Trophoblast cell (in vitro differentiated cells and primary cell): ENCODE measurements at regions not wholly inside any gene's neighbourhood (a gene's known extent, or its start where the extent isn't known, plus 50 kb on each side); places are given as distances from the start of the nearest gene placed in this dataset.

Source experiments
- DNase-seq, 2 donors: peaks; one replicate each; pipeline ENCODE4 v3.0.0-alpha.2; 2016
- H2AFZ ChIP-seq: 2 replicates; pipeline ENCODE4 v1.6.1; 2013; ENCODE audit warnings: low read length, moderate library complexity, mild to moderate bottlenecking; ENCODE audit not compliant: insufficient read depth, poor library complexity
- H2AK5ac ChIP-seq: 2 replicates; pipeline ENCODE4 v1.6.1; 2013; ENCODE audit warnings: mild to moderate bottlenecking, low read length
- H2BK120ac ChIP-seq: 2 replicates; pipeline ENCODE4 v1.6.1; 2013; ENCODE audit warnings: low read length, mild to moderate bottlenecking, moderate library complexity; ENCODE audit not compliant: insufficient read depth, poor library complexity
- H2BK12ac ChIP-seq: 2 replicates; pipeline ENCODE4 v1.6.1; 2013; ENCODE audit warnings: mild to moderate bottlenecking, low read length, moderate library complexity
- H2BK5ac ChIP-seq: 2 replicates; pipeline ENCODE4 v1.6.1; 2013; ENCODE audit warnings: low read length, low read depth, moderate library complexity, mild to moderate bottlenecking; ENCODE audit not compliant: poor library complexity
- H3K14ac ChIP-seq: 2 replicates; pipeline ENCODE4 v1.6.1; 2013; ENCODE audit warnings: mild to moderate bottlenecking, low read length
- H3K18ac ChIP-seq: 2 replicates; pipeline ENCODE4 v1.6.1; 2013; ENCODE audit warnings: mild to moderate bottlenecking, low read length
- H3K23ac ChIP-seq: 2 replicates; pipeline ENCODE4 v1.6.1; 2013; ENCODE audit warnings: low read length
- H3K27ac ChIP-seq: 2 replicates; pipeline ENCODE4 v1.5.1; 2013; ENCODE audit warnings: low read depth, mild to moderate bottlenecking, inconsistent platforms, low read length, moderate library complexity
- H3K27me3 ChIP-seq: 2 replicates; pipeline ENCODE4 v1.6.1; 2013; ENCODE audit warnings: inconsistent platforms, mild to moderate bottlenecking, low read length, moderate library complexity; ENCODE audit not compliant: insufficient read depth
- H3K36me3 ChIP-seq, 2 experiments: 1 replicate in 1 of 2; 2 replicates in 1 of 2; pipeline ENCODE4 v1.6.1; 2013; ENCODE audit warnings: low read length in 2 of 2, mild to moderate bottlenecking in 2 of 2, moderate library complexity in 1 of 2; ENCODE audit not compliant: insufficient read depth in 2 of 2, control insufficient read depth in 1 of 2
- H3K4ac ChIP-seq: 2 replicates; pipeline ENCODE4 v1.6.1; 2013; ENCODE audit warnings: low read depth, mild to moderate bottlenecking, low read length, moderate library complexity
- H3K4me1 ChIP-seq, 2 experiments: 1 replicate in 1 of 2; 2 replicates in 1 of 2; pipeline ENCODE4 v1.6.1; 2013; ENCODE audit warnings: low read length in 2 of 2, mild to moderate bottlenecking in 2 of 2, moderate library complexity in 1 of 2; ENCODE audit not compliant: insufficient read depth in 2 of 2, control insufficient read depth in 1 of 2
- H3K4me2 ChIP-seq: 2 replicates; pipeline ENCODE4 v1.6.1; 2013; ENCODE audit warnings: inconsistent platforms, mild to moderate bottlenecking, low read length, moderate library complexity
- H3K4me3 ChIP-seq: 2 replicates; pipeline ENCODE4 v1.5.1; 2013; ENCODE audit warnings: mild to moderate bottlenecking, low read depth, low read length, inconsistent platforms
- H3K79me1 ChIP-seq: one replicate; pipeline ENCODE4 v1.6.1; 2013; ENCODE audit warnings: low read length
- H3K79me2 ChIP-seq: 2 replicates; pipeline ENCODE4 v1.6.1; 2013; ENCODE audit warnings: low read length, mild to moderate bottlenecking; ENCODE audit not compliant: control insufficient read depth, insufficient read depth, poor library complexity
- H3K9ac ChIP-seq: 2 replicates; pipeline ENCODE4 v1.6.1; 2013; ENCODE audit warnings: mild to moderate bottlenecking, low read length
- H3K9me3 ChIP-seq: 2 replicates; pipeline ENCODE4 v1.6.1; 2013; ENCODE audit warnings: low read depth, mild to moderate bottlenecking, control low read depth, inconsistent platforms, low read length; ENCODE audit not compliant: insufficient read depth
- H4K12ac ChIP-seq: 2 replicates; pipeline ENCODE4 v1.6.1; 2013; ENCODE audit warnings: low read depth, mild to moderate bottlenecking, low read length, moderate library complexity
- H4K8ac ChIP-seq: 2 replicates; pipeline ENCODE4 v1.6.1; 2013; ENCODE audit warnings: low read depth, mild to moderate bottlenecking, low read length, moderate library complexity
- H4K91ac ChIP-seq: one replicate; pipeline ENCODE4 v1.6.1; 2013; ENCODE audit warnings: low read depth, mild to moderate bottlenecking, low read length, moderate library complexity
- WGBS: extraction: QIAGEN DNeasy Blood & Tissue Kit; methylation state at CpG from one replicate; pipeline ENCODE4 v1.1.7; 2013; ENCODE audit warnings: missing lambda C conversion rate; ENCODE audit not compliant: insufficient read length, insufficient coverage; ENCODE audit errors: extremely low coverage; 5-methylcytosine and 5-hydroxymethylcytosine counted together

DNA sequence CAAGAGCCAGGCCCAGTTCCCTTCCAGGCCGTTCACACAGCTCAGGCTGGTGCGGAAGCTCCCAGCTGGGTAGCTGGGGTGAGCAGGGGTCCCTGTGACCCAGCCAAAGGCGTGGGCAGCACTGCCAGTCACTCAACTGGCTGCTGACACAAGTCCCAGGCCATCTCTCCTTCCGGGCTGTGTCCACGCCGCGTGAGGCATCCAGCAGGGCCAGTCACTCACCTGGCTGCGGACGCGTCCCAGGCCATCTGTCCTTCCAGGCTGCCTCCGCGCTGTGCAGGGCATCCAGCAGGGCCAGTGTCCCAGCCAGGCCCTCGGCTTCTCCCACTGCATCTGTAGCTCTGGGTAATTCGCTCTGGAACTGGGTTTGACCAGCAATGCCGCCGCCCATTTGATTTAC is 184.2 kb downstream of the BRD1 start:
- DNase-seq, result no peak
- peaks cover 7% of the 10 kb centered on the region for H3K9me3 ChIP-seq
- no peak overlapping the region for H2AFZ ChIP-seq
- H3K4ac ChIP-seq, result no peak overlapping the region
- WGBS, result no CpG with 5 or more reads among the region's 16 CpGs
- H2BK120ac ChIP-seq, result no peak overlapping the region
- no peak overlapping the region for H4K12ac ChIP-seq
- no peaks in the 10 kb centered on the region for H3K79me2 ChIP-seq
- H3K9ac ChIP-seq, result no peak overlapping the region
- peak overlapping the region; percentile 5 for H3K4me3 ChIP-seq
- no peaks in the 10 kb centered on the region for H3K4me1 ChIP-seq
- H3K36me3 ChIP-seq, result no peaks in the 10 kb centered on the region
- no peak overlapping the region for H3K18ac ChIP-seq
- no peak overlapping the region for H4K91ac ChIP-seq
- H2BK12ac ChIP-seq, result no peak overlapping the region
- no peak overlapping the region for H3K23ac ChIP-seq
- no peak overlapping the region for H3K4me2 ChIP-seq
- H2BK5ac ChIP-seq, result no peak overlapping the region
- no peaks in the 10 kb centered on the region for H3K79me1 ChIP-seq
- H2AK5ac ChIP-seq, result no peak overlapping the region
- H3K27ac ChIP-seq, result no peak overlapping the region
- no peak overlapping the region for H4K8ac ChIP-seq
- no peaks in the 10 kb centered on the region for H3K27me3 ChIP-seq
- no peak overlapping the region for H3K14ac ChIP-seq

- Histone ChIP-seq H3K79me2 (no peaks in the 10 kb centered on the region), H2BK5ac (no peak overlapping the region), H3K4ac (no peak overlapping the region), H3K4me1 (no peaks in the 10 kb centered on the region), H3K18ac (no peak overlapping the region), H3K9me3 (peaks cover 7% of the 10 kb centered on the region), H2BK12ac (no peak overlapping the region), H3K4me3 (no peak overlapping the region), H2AFZ (no peak overlapping the region), H4K8ac (no peak overlapping the region), H3K36me3 (no peaks in the 10 kb centered on the region), H3K23ac (no peak overlapping the region), H4K91ac (no peak overlapping the region), H2AK5ac (no peak overlapping the region), H3K9ac (no peak overlapping the region), H4K12ac (no peak overlapping the region), H3K4me2 (no peak overlapping the region), H3K79me1 (no peaks in the 10 kb centered on the region), H3K27me3 (no peaks in the 10 kb centered on the region), H2BK120ac (no peak overlapping the region), H3K27ac (no peak overlapping the region), H3K14ac (no peak overlapping the region)
- no peak for DNase-seq
- WGBS, result no CpG with 5 or more reads among the region's 8 CpGs
Measured at GRCh38 chr22:49642741-49643140, 184.9 kb downstream of the BRD1 start.

- Histone ChIP-seq H3K4me2 (no peak overlapping the region), H3K18ac (no peak overlapping the region), H4K12ac (no peak overlapping the region), H3K4ac (no peak overlapping the region), H2BK12ac (no peak overlapping the region), H2AK5ac (no peak overlapping the region), H3K27ac (no peak overlapping the region), H3K23ac (no peak overlapping the region), H3K79me1 (no peaks in the 10 kb centered on the region), H3K9ac (no peak overlapping the region), H3K4me1 (no peaks in the 10 kb centered on the region), H3K9me3 (peaks cover 7% of the 10 kb centered on the region), H3K14ac (no peak overlapping the region), H3K27me3 (no peaks in the 10 kb centered on the region), H2BK120ac (no peak overlapping the region), H2AFZ (no peak overlapping the region), H3K79me2 (no peaks in the 10 kb centered on the region), H2BK5ac (no peak overlapping the region), H4K8ac (no peak overlapping the region), H3K4me3 (no peak overlapping the region), H3K36me3 (no peaks in the 10 kb centered on the region), H4K91ac (no peak overlapping the region)
- DNase-seq, result no peak
- no CpG with 5 or more reads among the region's 7 CpGs for WGBS
Measured at GRCh38 chr22:49642331-49642730, 185.3 kb downstream of the BRD1 start.

DNA sequence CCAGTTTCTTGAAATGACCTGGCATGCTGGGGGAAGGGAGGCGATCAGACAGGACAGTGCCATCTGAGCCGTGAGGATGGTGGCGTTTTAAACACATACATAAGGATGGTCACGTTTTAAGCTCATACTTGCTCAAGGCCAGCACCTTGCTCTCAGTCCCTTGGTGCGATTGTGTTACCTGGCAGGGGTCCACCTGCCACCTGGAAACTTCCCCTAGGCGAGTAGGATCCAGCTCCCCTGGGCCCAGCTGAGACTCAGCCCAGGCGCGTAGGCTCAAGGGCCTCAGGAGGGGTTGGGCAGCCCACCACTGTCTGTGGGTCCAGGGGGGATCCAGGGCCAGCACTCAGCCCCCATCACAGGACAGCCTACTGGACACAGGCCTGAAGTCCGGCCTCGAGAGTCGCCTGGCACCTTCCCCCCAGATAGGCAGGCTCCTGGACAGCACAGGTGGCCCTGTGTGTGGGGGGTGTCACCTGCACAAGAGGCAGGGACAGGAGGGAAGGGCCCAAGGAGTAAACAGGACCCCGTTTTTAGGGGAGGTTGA is 185.8 kb downstream of the BRD1 start:
- no peak overlapping the region for H2BK12ac ChIP-seq
- no peak overlapping the region for H3K4me3 ChIP-seq
- WGBS, result no CpG with 5 or more reads among the region's 12 CpGs
- H2BK120ac ChIP-seq, result no peak overlapping the region
- no peak overlapping the region for H4K91ac ChIP-seq
- no peak for DNase-seq
- peaks cover 7% of the 10 kb centered on the region for H3K9me3 ChIP-seq
- H2AK5ac ChIP-seq, result no peak overlapping the region
- H2AFZ ChIP-seq, result no peak overlapping the region
- H3K79me1 ChIP-seq, result no peaks in the 10 kb centered on the region
- H4K12ac ChIP-seq, result no peak overlapping the region
- no peak overlapping the region for H4K8ac ChIP-seq
- no peaks in the 10 kb centered on the region for H3K36me3 ChIP-seq
- no peaks in the 10 kb centered on the region for H3K4me1 ChIP-seq
- no peak overlapping the region for H3K4me2 ChIP-seq
- H3K23ac ChIP-seq, result no peak overlapping the region
- no peak overlapping the region for H3K18ac ChIP-seq
- no peak overlapping the region for H3K27ac ChIP-seq
- H3K4ac ChIP-seq, result no peak overlapping the region
- no peak overlapping the region for H3K14ac ChIP-seq
- H3K79me2 ChIP-seq, result no peaks in the 10 kb centered on the region
- no peak overlapping the region for H3K9ac ChIP-seq
- H3K27me3 ChIP-seq, result no peaks in the 10 kb centered on the region
- no peak overlapping the region for H2BK5ac ChIP-seq
